HepG2 (cell line): ENCODE measurements at regions not wholly inside any gene's neighbourhood (a gene's known extent, or its start where the extent isn't known, plus 50 kb on each side); places are given as distances from the start of the nearest gene placed in this dataset.

Source experiments
- ATAC-seq: fragments of 200-7000 bp; cut with Tn5 transposase; 3 replicates; pipeline ENCODE4 v1.9.1; 2020; ENCODE audit warnings: mild to moderate bottlenecking, moderate library complexity
- BruUV-seq: library from RNA; stranded (reverse); fragments of 400-500 nt; replicated peaks from 2 replicates; lab custom pipeline; 2021; lab: Mats Ljungman, UMichigan
- CTCF ChIA-PET: fragments of 300-600 bp; formaldehyde crosslinking; extraction: SDS; loops from one replicate; lab custom pipeline; 2021; ENCODE audit warnings: low total read pairs, inconsistent platforms, low intra/inter-chr PET ratio; lab: Yijun Ruan, JAX
- POLR2A ChIA-PET: fragments of 350-600 bp; sonication (Branson Sonifier 250); formaldehyde crosslinking; loops from one replicate; lab custom pipeline; 2020; ENCODE audit warnings: antibody characterized with exemption, inconsistent platforms; lab: Yijun Ruan, JAX
- DNase-seq: peaks from one replicate; pipeline ENCODE4 v3.0.0-alpha.2; 2015; ENCODE audit warnings: low spot score
- FAIRE-seq: peaks from 3 replicates; lab custom pipeline; 2011; peaks lifted over from hg19 to GRCh38; lab: Jason Lieb, UNC
- H2AFZ ChIP-seq: one replicate; pipeline ENCODE4 v1.6.1; 2011; ENCODE audit warnings: low read length, inconsistent platforms
- H3K27ac ChIP-seq: fragments of 300-600 bp; 3 replicates; pipeline ENCODE4 v1.8.0; 2011; ENCODE audit warnings: mixed run types, mild to moderate bottlenecking, mixed read lengths, low read length, inconsistent platforms; ENCODE audit not compliant: insufficient read depth; ENCODE audit errors: extremely low read length
- H3K27me3 ChIP-seq, 2 experiments: fragments of 200-600 bp in 1 of 2; 2 replicates in 1 of 2; 3 replicates in 1 of 2; pipeline versions ENCODE4 v1.6.0 to v1.8.0; 2011; ENCODE audit warnings: low read length in 2 of 2, mild to moderate bottlenecking in 2 of 2, moderate library complexity in 2 of 2, inconsistent platforms in 1 of 2; ENCODE audit not compliant: insufficient read depth in 2 of 2, control insufficient read depth in 1 of 2
- H3K36me3 ChIP-seq, 2 experiments: fragments of 200-600 bp in 1 of 2; replicated peaks in 1 of 2; 2 replicates in 1 of 2; 3 replicates in 1 of 2; pipeline versions ENCODE4 v1.5.1 to v1.8.0; 2011; ENCODE audit warnings: low read length in 2 of 2, inconsistent platforms in 1 of 2; ENCODE audit not compliant: insufficient read depth in 2 of 2, control insufficient read depth in 1 of 2
- H3K4me1 ChIP-seq: 2 replicates; pipeline ENCODE4 v1.5.1; 2012; ENCODE audit warnings: low read length, inconsistent platforms; ENCODE audit not compliant: insufficient read depth
- H3K4me2 ChIP-seq: 2 replicates; pipeline ENCODE4 v1.6.0; 2011; ENCODE audit warnings: low read depth, low read length, inconsistent platforms
- H3K4me3 ChIP-seq, 3 experiments: fragments of 200-600 bp in 1 of 3; sonication (generic), shearing (Covaris generic) in 1 of 3; replicated peaks in 1 of 3; 2 replicates each; pipeline ENCODE4 v1.5.1; 2011 to 2016; ENCODE audit warnings: low read length in 3 of 3, inconsistent platforms in 2 of 3, low read depth in 2 of 3, mild to moderate bottlenecking in 2 of 3, control low read depth in 1 of 3, mixed read lengths in 1 of 3; ENCODE audit not compliant: insufficient read depth in 1 of 3
- H3K79me2 ChIP-seq: one replicate; pipeline ENCODE4 v1.6.1; 2011; ENCODE audit warnings: low read length, inconsistent platforms; ENCODE audit not compliant: insufficient read depth
- H3K9ac ChIP-seq: 2 replicates; pipeline ENCODE4 v1.6.0; 2011; ENCODE audit warnings: mild to moderate bottlenecking, low read depth, low read length, inconsistent platforms; ENCODE audit not compliant: insufficient read depth
- H3K9me3 ChIP-seq: 2 replicates; pipeline ENCODE4 v1.5.1; 2012; ENCODE audit warnings: mild to moderate bottlenecking, low read length
- H4K20me1 ChIP-seq: 2 replicates; pipeline ENCODE4 v1.6.0; 2011; ENCODE audit warnings: inconsistent platforms, mild to moderate bottlenecking, low read length, moderate library complexity; ENCODE audit not compliant: insufficient read depth
- JUND ChIP-seq: sonication (generic); formaldehyde crosslinking; IDR thresholded peaks from 2 replicates; pipeline ENCODE4 v1.8.0; 2022; ENCODE audit warnings: mild to moderate bottlenecking, missing genetic modification reagents
- MAZ ChIP-seq, 2 experiments: sonication (generic) in 1 of 2; formaldehyde crosslinking in 1 of 2; IDR thresholded peaks; 2 replicates each; pipeline versions ENCODE4 v1.5.0 to v1.6.1; 2012 to 2020; ENCODE audit warnings: low read depth in 2 of 2, mild to moderate bottlenecking in 2 of 2, borderline replicate concordance in 1 of 2, improper control_type of control experiment in 1 of 2, low read length in 1 of 2, missing genetic modification reagents in 1 of 2, moderate library complexity in 1 of 2
- STAG1 ChIP-seq: sonication (generic); formaldehyde crosslinking; IDR thresholded peaks from 2 replicates; pipeline ENCODE4 v1.4.0; 2020; ENCODE audit warnings: missing genetic modification reagents
- YY1 ChIP-seq: IDR thresholded peaks from 2 replicates; pipeline ENCODE4 v1.6.1; 2011; ENCODE audit warnings: low read length, low read depth, moderate library complexity, mild to moderate bottlenecking; ENCODE audit not compliant: insufficient read depth, insufficient replicate concordance
- WGBS: methylation state at CpG from one replicate; pipeline ENCODE4 v1.1.6; 2017; ENCODE audit warnings: low lambda C conversion rate; 5-methylcytosine and 5-hydroxymethylcytosine counted together
- in situ Hi-C: cut with HindIII; loops from 2 replicates; pipeline ENCODE4 v1.10.0; 2017; ENCODE audit warnings: low pct_unique_long_range_greater_than_20kb; ENCODE audit not compliant: extremely low pct_ligation_motif_present
- intact Hi-C: fragments of 100-400 bp; cut with micrococcal nuclease; formaldehyde crosslinking; loops from one replicate; pipeline ENCODE4 v1.10.0; 2022; ENCODE audit not compliant: unreplicated experiment
- TF ChIP-seq, protein P1 (sequence below): sonication (generic); formaldehyde crosslinking; IDR thresholded peaks from 2 replicates; pipeline ENCODE4 v1.8.1; 2022; ENCODE audit warnings: low read depth, mild to moderate bottlenecking, missing genetic modification reagents
- TF ChIP-seq, protein P2 (sequence below), 2 experiments: fragments of 450-650 bp in 1 of 2; sonication (generic) in 1 of 2; formaldehyde crosslinking in 1 of 2; IDR thresholded peaks; 2 replicates each; pipeline versions ENCODE4 v1.6.1 to v1.8.0; 2016 to 2022; ENCODE audit warnings: antibody characterized with exemption in 1 of 2, mild to moderate bottlenecking in 1 of 2, missing genetic modification reagents in 1 of 2
- TF ChIP-seq, protein P3 (sequence below): sonication (generic); formaldehyde crosslinking; IDR thresholded peaks from 2 replicates; pipeline ENCODE4 v1.5.0; 2020; ENCODE audit warnings: mild to moderate bottlenecking, missing genetic modification reagents, moderate library complexity

DNA sequence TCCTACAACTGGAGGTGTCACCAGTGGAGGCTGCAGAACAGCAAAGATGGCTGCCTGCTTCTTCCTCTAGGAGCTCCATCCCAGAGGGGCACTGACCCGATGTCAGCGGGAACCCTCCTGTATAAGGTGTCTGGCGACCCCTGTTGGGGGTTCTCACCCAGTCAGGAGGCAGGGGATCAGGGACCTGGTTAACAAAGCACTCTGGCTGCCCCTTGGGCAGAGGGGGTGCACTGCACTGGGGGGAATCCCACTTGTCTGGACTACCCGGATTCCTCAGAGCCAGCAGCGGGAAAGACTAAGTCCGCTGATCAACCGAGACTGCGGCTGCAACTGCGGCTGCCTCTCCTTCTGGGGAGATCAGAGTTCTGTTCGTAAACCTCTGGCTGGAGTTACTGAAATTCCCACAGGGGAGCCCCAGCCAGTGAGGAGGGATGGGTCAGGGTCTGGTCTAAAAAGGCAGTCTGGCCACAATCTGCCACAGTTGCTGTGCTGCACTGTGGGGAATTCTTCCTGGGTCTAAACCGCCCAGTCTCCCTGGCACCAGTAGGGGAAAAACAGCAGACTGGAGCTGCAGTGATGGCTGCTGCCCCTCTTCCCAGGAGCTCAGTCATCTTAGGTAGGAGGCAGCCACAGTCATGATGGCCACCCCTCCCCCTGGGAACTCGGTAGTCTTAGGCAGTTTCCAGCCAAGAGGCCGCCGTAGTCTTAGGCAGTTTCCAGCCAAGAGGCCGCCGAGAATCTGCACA, 213.4 kb downstream of the CYB561 start:
- no peak for FAIRE-seq
- ChIA-PET CTCF (no interaction called here), POLR2A (no interaction called here)
- peak; percentile 58 for ATAC-seq
- no peaks in the 10 kb centered on the region for H3K79me2 ChIP-seq
- H4K20me1 ChIP-seq = no peaks in the 10 kb centered on the region
- H3K27me3 ChIP-seq = peaks cover 0 to 5% of the 10 kb centered on the region in 2 experiments; a peak in 1 of 5 replicates
- no TSS peak for BruUV-seq
- no peak overlapping the region for H3K9ac ChIP-seq
- no peak overlapping the region for H3K4me3 ChIP-seq
- H3K27ac ChIP-seq = no peak overlapping the region
- no peak overlapping the region for H2AFZ ChIP-seq
- no peaks in the 10 kb centered on the region for H3K9me3 ChIP-seq
- WGBS = 68% methylated on average over 14 of the region's 16 CpGs
- intact Hi-C loops (no loop called here), in situ Hi-C loops (no loop called here)
- H3K4me2 ChIP-seq = no peak overlapping the region
- TF ChIP-seq, protein P1, sequence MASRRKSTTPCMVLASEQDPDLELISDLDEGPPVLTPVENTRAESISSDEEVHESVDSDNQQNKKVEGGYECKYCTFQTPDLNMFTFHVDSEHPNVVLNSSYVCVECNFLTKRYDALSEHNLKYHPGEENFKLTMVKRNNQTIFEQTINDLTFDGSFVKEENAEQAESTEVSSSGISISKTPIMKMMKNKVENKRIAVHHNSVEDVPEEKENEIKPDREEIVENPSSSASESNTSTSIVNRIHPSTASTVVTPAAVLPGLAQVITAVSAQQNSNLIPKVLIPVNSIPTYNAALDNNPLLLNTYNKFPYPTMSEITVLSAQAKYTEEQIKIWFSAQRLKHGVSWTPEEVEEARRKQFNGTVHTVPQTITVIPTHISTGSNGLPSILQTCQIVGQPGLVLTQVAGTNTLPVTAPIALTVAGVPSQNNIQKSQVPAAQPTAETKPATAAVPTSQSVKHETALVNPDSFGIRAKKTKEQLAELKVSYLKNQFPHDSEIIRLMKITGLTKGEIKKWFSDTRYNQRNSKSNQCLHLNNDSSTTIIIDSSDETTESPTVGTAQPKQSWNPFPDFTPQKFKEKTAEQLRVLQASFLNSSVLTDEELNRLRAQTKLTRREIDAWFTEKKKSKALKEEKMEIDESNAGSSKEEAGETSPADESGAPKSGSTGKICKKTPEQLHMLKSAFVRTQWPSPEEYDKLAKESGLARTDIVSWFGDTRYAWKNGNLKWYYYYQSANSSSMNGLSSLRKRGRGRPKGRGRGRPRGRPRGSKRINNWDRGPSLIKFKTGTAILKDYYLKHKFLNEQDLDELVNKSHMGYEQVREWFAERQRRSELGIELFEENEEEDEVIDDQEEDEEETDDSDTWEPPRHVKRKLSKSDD (CRISPR knock-in tag) = no peak
- TF ChIP-seq YY1 (peak; percentile 33), MAZ (IDR thresholded peaks at IDR 0.05; ENCODE audit: borderline replicate concordance, low read depth, low read length) (no peak), MAZ (CRISPR knock-in tag; IDR thresholded peaks at IDR 0.05; ENCODE audit: low read depth) (no peak), JUND (CRISPR knock-in tag) (no peak), STAG1 (peak; percentile 50)
- TF ChIP-seq, protein P2, sequence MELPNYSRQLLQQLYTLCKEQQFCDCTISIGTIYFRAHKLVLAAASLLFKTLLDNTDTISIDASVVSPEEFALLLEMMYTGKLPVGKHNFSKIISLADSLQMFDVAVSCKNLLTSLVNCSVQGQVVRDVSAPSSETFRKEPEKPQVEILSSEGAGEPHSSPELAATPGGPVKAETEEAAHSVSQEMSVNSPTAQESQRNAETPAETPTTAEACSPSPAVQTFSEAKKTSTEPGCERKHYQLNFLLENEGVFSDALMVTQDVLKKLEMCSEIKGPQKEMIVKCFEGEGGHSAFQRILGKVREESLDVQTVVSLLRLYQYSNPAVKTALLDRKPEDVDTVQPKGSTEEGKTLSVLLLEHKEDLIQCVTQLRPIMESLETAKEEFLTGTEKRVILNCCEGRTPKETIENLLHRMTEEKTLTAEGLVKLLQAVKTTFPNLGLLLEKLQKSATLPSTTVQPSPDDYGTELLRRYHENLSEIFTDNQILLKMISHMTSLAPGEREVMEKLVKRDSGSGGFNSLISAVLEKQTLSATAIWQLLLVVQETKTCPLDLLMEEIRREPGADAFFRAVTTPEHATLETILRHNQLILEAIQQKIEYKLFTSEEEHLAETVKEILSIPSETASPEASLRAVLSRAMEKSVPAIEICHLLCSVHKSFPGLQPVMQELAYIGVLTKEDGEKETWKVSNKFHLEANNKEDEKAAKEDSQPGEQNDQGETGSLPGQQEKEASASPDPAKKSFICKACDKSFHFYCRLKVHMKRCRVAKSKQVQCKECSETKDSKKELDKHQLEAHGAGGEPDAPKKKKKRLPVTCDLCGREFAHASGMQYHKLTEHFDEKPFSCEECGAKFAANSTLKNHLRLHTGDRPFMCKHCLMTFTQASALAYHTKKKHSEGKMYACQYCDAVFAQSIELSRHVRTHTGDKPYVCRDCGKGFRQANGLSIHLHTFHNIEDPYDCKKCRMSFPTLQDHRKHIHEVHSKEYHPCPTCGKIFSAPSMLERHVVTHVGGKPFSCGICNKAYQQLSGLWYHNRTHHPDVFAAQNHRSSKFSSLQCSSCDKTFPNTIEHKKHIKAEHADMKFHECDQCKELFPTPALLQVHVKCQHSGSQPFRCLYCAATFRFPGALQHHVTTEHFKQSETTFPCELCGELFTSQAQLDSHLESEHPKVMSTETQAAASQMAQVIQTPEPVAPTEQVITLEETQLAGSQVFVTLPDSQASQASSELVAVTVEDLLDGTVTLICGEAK (IDR thresholded peaks at IDR 0.05) = no peak
- TF ChIP-seq, protein P2 (CRISPR knock-in tag; IDR thresholded peaks at IDR 0.05) = no peak
- TF ChIP-seq, protein P3, sequence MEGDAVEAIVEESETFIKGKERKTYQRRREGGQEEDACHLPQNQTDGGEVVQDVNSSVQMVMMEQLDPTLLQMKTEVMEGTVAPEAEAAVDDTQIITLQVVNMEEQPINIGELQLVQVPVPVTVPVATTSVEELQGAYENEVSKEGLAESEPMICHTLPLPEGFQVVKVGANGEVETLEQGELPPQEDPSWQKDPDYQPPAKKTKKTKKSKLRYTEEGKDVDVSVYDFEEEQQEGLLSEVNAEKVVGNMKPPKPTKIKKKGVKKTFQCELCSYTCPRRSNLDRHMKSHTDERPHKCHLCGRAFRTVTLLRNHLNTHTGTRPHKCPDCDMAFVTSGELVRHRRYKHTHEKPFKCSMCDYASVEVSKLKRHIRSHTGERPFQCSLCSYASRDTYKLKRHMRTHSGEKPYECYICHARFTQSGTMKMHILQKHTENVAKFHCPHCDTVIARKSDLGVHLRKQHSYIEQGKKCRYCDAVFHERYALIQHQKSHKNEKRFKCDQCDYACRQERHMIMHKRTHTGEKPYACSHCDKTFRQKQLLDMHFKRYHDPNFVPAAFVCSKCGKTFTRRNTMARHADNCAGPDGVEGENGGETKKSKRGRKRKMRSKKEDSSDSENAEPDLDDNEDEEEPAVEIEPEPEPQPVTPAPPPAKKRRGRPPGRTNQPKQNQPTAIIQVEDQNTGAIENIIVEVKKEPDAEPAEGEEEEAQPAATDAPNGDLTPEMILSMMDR (CRISPR knock-in tag) = peak; percentile 47
- H3K36me3 ChIP-seq = no peaks in the 10 kb centered on the region
- DNase-seq = no peak
- H3K4me1 ChIP-seq = no peaks in the 10 kb centered on the region
